ENCODE measurements at regions not wholly inside any gene's neighbourhood (a gene's known extent, or its start where the extent isn't known, plus 50 kb on each side); places are given as distances from the start of the nearest gene placed in this dataset.

DNA sequence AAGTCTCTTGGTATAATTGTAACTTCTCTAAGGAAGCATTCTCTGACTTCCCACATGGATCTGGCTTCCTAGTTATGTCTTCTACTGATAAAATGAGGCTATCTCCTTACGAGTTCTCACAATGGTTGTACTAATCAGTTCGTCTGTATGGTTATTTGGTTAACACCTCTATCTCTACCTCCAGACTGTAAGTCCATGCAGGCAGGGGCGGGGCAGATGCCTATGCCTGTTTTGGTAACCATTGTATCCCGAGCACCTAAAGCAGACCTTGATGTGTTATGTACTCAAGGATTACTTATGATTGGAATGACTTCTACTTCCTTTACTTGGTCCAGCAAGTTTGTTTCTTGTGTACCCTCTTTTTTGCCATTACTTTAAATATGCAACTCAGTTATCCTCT is 125.0 kb upstream of the PITX1 start:
- Histone ChIP-seq H3K9me2 (replicated peaks; ENCODE audit: insufficient read depth, low read length) (no peaks in the 10 kb centered on the region), H3K27me3 (replicated peaks; ENCODE audit: insufficient read depth, low read length) (no peaks in the 10 kb centered on the region), H3K79me2 (ENCODE audit: low read length) (no peaks in the 10 kb centered on the region), H3K4me3 (ENCODE audit: low read length) (no peak overlapping the region), H3K4me2 (ENCODE audit: low read depth, low read length) (no peak overlapping the region), H3K4me1 (ENCODE audit: low read length) (no peaks in the 10 kb centered on the region), H3F3A (ENCODE audit: insufficient read depth, low read length) (no peaks in the 10 kb centered on the region), H4K20me1 (ENCODE audit: insufficient read depth, low read length) (no peaks in the 10 kb centered on the region), H2AFZ (ENCODE audit: low read length) (no peak overlapping the region), H3K9ac (ENCODE audit: low read length) (no peak overlapping the region), H3K27ac (ENCODE audit: low read length) (no peak overlapping the region), H3K9me3 (replicated peaks; ENCODE audit: insufficient read depth, low read length) (no peaks in the 10 kb centered on the region), H3K36me3 (replicated peaks; ENCODE audit: insufficient read depth, low read length) (no peaks in the 10 kb centered on the region)
- TF ChIP-seq, protein P1, sequence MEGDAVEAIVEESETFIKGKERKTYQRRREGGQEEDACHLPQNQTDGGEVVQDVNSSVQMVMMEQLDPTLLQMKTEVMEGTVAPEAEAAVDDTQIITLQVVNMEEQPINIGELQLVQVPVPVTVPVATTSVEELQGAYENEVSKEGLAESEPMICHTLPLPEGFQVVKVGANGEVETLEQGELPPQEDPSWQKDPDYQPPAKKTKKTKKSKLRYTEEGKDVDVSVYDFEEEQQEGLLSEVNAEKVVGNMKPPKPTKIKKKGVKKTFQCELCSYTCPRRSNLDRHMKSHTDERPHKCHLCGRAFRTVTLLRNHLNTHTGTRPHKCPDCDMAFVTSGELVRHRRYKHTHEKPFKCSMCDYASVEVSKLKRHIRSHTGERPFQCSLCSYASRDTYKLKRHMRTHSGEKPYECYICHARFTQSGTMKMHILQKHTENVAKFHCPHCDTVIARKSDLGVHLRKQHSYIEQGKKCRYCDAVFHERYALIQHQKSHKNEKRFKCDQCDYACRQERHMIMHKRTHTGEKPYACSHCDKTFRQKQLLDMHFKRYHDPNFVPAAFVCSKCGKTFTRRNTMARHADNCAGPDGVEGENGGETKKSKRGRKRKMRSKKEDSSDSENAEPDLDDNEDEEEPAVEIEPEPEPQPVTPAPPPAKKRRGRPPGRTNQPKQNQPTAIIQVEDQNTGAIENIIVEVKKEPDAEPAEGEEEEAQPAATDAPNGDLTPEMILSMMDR (IDR thresholded peaks at IDR 0.05; ENCODE audit: low read length): no peak
- TF ChIP-seq EZH2 (optimal IDR thresholded peaks at IDR 0.05; ENCODE audit: low read depth, low read length) (no peak), EZH2phosphoT487 (IDR thresholded peaks at IDR 0.05; ENCODE audit: low read length) (no peak)
- no peak for DNase-seq

DNA sequence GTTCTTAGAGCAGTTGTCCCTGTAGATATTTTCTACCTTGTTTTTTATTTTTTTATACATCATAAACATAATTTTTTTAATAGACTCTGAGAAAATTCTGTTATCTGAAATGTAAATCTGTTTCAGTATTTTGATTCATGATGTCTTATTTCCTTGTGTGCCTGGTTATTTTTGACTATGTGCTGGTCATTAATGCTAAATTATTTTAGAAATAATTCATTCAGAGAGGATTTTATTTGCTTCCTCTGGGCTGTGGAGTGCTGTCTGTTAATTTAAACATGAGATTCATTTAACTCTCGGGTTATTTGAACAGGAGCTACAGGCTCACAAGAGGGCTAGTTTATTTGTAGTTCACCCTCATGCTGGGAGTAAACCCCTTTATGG is 124.3 kb upstream of the PITX1 start:
- Histone ChIP-seq H3K27ac (ENCODE audit: low read length) (no peak overlapping the region), H3F3A (ENCODE audit: insufficient read depth, low read length) (no peaks in the 10 kb centered on the region), H2AFZ (ENCODE audit: low read length) (no peak overlapping the region), H3K79me2 (ENCODE audit: low read length) (no peaks in the 10 kb centered on the region), H3K4me3 (ENCODE audit: low read length) (no peak overlapping the region), H3K9ac (ENCODE audit: low read length) (no peak overlapping the region), H3K9me3 (replicated peaks; ENCODE audit: insufficient read depth, low read length) (no peaks in the 10 kb centered on the region), H3K9me2 (replicated peaks; ENCODE audit: insufficient read depth, low read length) (no peaks in the 10 kb centered on the region), H3K4me2 (ENCODE audit: low read depth, low read length) (no peak overlapping the region), H3K36me3 (replicated peaks; ENCODE audit: insufficient read depth, low read length) (no peaks in the 10 kb centered on the region), H3K4me1 (ENCODE audit: low read length) (no peaks in the 10 kb centered on the region), H4K20me1 (ENCODE audit: insufficient read depth, low read length) (no peaks in the 10 kb centered on the region), H3K27me3 (replicated peaks; ENCODE audit: insufficient read depth, low read length) (no peaks in the 10 kb centered on the region)
- TF ChIP-seq EZH2 (optimal IDR thresholded peaks at IDR 0.05; ENCODE audit: low read depth, low read length) (no peak), EZH2phosphoT487 (IDR thresholded peaks at IDR 0.05; ENCODE audit: low read length) (no peak)
- TF ChIP-seq, protein P1 (IDR thresholded peaks at IDR 0.05; ENCODE audit: low read length): no peak
- no peak for DNase-seq

DNA sequence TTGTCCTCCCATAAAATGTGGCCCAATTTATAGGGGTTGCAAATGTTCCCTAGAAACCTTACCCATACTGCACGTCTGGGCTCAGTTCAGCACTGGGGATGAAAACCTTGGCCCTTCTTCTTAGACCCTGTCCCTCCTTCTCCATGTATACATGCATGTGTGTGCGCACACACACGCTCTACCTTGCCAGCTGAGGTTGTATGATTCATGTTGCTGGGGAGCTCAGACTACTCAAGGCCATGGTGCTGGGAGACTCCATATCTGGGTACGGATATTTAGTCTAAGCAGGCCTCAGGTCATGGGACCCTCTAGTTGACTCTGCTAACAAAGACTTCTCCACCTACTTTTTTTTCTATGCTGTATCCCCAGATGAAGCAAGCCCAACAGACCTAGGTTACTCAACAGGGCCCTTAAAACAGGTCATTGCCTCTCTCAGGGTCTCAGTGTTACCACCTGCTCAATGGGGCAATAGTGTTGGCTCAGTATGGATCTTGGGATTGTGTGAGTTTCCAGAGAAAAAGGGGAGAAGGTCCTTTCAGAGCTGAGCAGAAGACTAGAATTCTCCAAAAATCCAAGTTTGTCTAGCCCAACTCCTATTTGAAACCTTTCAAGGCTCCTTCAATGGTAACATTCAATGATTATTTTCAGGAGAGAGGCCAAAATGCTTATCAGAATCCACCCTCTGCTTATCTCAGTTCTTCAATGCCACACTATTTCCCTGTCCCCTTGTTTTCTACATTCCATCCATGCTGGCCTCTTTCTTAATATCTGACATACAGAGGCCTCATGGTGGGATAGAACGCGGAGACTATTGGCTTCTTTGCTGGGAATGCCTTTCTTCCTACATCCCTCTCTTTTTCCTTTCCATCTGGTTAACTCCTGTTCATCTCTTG is 123.6 kb upstream of the PITX1 start:
- no peak overlapping the region for H3K4me3 ChIP-seq (ENCODE audit: low read length)
- no peaks in the 10 kb centered on the region for H3K4me1 ChIP-seq (ENCODE audit: low read length)

More for the DNA sequence above, 123.6 kb upstream of the PITX1 start:
- Histone ChIP-seq H3K9me3 (replicated peaks; ENCODE audit: insufficient read depth, low read length) (no peaks in the 10 kb centered on the region), H3F3A (ENCODE audit: insufficient read depth, low read length) (no peaks in the 10 kb centered on the region), H3K9me2 (replicated peaks; ENCODE audit: insufficient read depth, low read length) (no peaks in the 10 kb centered on the region), H3K9ac (ENCODE audit: low read length) (no peak overlapping the region), H3K36me3 (replicated peaks; ENCODE audit: insufficient read depth, low read length) (no peaks in the 10 kb centered on the region), H3K27ac (ENCODE audit: low read length) (no peak overlapping the region), H4K20me1 (ENCODE audit: insufficient read depth, low read length) (no peaks in the 10 kb centered on the region), H3K27me3 (replicated peaks; ENCODE audit: insufficient read depth, low read length) (no peaks in the 10 kb centered on the region), H2AFZ (ENCODE audit: low read length) (no peak overlapping the region), H3K79me2 (ENCODE audit: low read length) (no peaks in the 10 kb centered on the region), H3K4me2 (ENCODE audit: low read depth, low read length) (no peak overlapping the region)
- TF ChIP-seq, protein P1 (IDR thresholded peaks at IDR 0.05; ENCODE audit: low read length): no peak
- TF ChIP-seq EZH2phosphoT487 (IDR thresholded peaks at IDR 0.05; ENCODE audit: low read length) (no peak), EZH2 (optimal IDR thresholded peaks at IDR 0.05; ENCODE audit: low read depth, low read length) (no peak)
- DNase-seq: no peak
